HG03520 (cell line): ENCODE measurements at regions not wholly inside any gene's neighbourhood (a gene's known extent, or its start where the extent isn't known, plus 50 kb on each side); places are given as distances from the start of the nearest gene placed in this dataset.
"Not testable (repeated sequence)": the region's sequence is repeated elsewhere in the genome, so short reads cannot be mapped to it uniquely, and the experiment has no call there.

Experiments
- ATAC-seq: cut with Tn5 transposase; IDR thresholded peaks from one replicate; pipeline ENCODE4 v1.9.1; 2021; ENCODE audit warnings: mild to moderate bottlenecking, moderate library complexity; ENCODE audit not compliant: unreplicated experiment

DNA sequence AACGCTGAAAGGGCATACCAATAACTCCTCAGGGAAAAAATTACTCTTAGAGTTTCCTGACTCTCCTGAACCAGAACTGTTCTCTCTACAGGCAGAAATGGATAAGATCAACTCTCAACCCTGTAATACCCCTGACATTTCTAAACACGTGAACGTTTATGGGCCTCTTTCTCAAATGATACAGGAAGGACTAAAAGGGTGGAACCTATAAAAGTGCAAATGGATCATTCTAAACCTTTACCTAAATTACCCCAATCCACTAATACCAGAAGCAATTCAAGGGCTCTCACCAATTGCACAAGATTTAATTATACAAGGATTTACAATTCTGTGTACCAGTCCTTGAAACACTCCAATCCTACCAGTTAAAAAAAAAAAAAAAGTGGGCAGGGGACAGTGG lies 98.0 kb upstream of the FAM174B start:
- ATAC-seq, result no peak

DNA sequence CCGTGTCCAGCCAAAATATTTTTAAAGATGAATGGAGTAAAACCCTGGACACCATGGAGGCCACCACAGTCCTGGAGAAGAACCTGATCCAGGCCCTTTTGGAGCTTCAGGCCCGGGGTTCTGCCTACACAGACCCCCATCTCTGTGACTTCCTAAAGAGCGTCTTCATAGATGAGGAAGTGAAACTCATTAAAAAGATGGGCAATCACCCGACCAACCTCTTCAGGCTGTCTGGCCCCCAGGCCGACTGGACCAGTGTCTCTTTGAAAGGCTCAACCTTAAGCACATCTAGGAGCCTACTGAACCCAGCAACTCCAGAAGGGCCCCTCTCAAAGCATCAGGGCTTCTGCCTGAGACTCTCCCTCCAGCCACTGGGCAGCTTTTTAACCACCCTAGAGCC lies 107.9 kb upstream of the FAM174B start:
- no peak for ATAC-seq

DNA sequence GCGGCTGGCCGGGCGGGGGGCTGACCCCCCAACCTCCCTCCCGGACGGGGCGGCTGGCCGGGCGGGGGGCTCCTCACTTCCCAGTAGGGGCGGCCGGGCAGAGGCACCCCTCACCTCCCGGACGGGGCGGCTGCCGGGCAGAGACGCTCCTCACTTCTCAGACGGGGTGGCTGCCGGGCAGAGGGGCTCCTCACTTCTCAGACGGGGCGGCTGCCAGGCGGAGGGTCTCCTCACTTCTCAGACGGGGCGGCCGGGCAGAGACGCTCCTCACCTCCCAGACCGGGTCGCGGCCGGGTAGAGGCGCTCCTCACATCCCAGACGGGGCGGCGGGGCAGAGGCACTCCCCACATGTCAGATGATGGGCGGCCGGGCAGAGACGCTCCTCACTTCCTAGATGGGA lies 112.6 kb upstream of the FAM174B start:
- not testable (repeated sequence) for ATAC-seq

DNA sequence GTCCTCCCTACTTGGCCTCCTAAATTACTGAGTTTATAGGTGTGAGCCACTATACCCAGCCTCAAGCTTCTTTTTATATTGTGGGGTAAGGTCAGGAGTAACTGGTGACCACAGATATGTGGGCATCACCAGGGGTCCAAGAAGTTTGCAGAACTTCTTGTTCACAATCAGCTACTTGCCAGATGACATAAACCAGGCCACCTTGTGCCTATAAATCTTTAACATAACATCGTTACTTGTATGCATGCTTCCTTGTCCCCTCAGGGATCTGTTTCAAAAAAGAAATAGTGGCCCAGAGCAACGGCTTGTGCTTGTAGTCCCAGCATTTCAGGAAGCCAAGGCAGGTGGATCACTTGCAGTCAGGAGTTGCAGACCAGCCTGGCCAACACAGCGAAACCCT lies 115.1 kb upstream of the FAM174B start:
- ATAC-seq, result no peak

DNA sequence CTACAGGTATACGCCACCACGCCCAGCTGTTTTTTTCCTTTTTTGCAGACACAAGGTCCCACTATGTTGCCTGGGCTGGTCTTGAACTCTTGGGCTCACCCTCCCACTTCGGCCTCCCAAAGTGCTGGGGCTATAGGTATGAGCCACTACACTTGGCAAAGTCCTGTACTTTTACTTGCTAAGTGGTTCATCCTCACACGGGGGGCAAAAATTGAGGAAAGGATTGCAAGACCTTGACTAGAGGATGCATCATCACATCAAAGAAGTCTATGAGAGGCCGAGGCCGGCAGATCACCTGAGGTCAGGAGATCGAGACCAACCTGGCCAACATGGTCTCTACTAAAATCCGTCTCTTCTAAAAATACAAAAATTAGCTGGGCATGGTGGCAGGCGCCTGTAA lies 116.5 kb upstream of the FAM174B start:
- ATAC-seq, result no peak

DNA sequence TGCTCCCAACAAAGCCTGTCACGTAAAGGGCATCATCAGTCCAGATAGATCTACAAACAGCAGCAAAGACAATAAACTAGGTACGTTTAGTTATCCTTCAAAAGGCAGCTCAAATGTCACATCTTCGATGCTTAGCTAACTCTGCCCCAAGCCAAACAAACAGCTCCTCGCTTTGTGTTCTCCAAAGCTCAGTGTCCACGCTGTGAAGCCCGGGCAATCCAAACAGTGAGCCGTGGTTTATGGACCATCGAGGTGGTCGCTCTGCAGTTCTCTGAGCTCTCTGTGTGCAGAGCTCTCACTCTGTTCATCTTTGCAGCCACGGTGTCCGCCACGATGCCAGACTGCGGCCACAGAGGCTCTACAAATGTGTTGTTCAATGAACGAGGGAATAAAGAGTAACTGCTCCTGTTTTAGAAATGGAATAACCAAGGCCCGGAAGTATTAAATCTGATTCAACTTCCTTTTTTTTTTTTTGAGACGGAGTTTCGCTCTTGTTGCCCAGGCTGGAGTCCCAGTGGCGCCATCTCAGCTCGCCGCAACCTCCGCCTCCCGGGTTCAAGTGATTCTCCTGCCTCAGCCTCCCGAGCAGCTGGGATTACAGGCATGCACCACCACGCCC lies 117.2 kb upstream of the FAM174B start:
- no peak for ATAC-seq

DNA sequence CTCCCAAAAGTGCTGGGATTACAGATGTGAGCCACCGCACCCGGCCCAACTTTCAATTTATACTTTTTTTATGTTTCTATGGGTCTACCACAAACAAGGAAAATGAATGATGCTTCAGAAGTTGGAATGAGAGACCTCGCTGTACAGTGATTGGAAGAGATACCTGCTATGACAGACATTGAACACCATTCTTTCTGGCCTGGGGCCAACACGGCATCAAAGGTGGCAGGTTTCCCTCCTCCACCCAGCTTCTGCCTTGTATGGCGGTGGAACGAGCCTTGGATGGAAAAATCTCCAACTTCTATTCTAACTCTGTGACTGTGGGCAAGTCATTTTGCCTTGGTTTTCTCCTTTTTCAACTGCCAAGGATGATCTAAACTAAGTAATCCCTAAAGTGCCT lies 117.8 kb upstream of the FAM174B start:
- ATAC-seq, result no peak

DNA sequence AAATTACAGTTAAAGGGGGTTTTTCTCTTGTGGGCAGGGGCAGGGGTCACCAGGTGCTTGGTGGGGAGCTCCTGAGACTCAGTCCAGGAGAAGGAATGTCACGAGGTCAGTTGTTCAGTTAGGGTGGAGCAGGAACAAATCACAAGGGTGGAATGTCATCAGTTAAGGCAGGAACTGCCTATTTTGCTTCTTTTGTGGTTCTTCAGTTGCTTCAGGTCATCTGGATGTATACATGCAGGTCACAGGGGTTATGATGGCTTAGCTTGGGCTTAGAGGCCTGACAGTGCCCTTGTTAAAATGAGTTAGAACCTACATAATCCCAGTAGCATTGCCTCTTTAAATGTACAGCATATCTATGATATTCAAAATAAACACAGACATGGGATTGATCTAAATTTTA lies 120.2 kb upstream of the CHD2 start:
- ATAC-seq, result no peak

DNA sequence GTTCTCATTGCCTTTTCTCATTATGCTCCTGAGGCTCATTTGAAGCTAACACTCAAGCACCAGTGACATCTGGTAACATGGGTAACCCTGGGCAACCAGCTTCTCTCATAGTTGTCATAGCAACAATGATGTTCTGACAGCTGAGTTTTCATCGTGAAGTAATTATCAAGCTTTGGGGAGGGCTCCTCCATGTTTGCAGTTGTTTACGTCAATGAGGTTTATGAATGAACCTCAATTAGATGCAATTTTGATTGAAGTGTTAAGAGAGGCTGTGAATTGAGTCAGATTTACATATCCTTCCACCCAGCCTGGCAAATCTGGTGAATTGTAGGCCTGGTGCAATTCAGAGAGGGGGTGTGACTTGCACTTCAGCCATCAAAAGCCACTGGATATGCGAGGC lies 119.3 kb upstream of the CHD2 start:
- ATAC-seq, result no peak

DNA sequence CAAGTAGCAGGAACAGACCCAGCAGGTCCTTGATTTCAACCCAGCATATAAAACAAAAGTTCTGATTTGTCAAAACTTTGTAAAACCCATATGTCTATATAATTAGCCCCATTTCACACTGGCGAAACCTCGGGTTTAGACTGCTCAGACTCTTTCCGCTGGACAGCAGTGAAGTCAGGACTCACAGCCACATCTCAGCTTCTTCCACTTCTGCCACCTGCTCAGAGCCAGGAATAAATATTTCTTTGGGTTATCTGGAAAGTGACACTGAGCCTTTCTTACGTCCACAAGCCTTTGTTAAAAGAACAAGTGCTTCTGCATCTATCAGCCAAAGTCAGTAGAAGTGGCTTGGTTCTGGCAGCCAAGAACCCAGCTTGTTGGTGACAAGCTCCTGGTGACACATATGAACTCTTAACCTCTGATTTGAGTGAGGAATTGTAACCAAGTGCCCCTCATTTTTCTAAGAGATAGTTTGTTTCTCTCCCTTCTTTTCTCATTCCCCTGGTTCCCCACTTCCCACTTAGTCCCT lies 118.1 kb upstream of the CHD2 start:
- no peak for ATAC-seq

DNA sequence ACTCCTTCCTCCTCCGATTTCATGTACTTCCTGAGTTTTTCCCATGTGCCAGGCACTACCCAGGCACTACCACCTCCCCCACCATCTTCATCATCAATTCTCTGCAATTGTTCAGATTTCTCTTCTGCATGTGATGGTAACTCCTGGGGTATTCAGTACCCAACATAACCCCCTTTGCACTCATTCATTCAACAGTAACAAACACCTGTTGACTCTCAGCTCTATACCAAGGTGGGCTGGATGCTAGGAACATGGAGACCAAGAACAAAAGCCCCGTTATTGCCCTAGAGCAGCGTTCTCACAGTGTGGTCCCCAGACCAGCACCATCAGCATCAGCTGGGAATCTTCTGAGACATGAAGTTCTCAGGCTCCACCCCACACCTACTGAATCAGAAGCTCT lies 113.0 kb upstream of the CHD2 start:
- no peak for ATAC-seq

DNA sequence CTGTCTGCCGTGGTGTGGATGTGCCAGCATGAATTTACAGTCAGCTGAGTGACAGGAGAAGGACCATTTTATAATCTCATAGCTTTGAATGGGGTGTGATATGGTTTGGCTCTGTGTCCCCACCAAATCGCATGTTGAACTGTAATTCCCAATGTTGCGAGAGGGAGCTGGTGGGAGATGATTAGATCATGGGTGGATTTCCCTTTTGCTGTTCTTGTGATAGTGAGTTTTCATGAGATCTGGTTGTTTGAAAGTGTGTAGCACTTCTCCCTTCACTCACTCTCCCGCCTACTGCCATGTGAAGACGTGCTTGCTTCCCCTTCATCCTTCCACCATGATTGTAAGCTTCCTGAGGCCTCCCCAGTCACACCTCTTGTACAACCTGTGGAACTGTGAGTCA lies 111.9 kb upstream of the CHD2 start:
- no peak for ATAC-seq

DNA sequence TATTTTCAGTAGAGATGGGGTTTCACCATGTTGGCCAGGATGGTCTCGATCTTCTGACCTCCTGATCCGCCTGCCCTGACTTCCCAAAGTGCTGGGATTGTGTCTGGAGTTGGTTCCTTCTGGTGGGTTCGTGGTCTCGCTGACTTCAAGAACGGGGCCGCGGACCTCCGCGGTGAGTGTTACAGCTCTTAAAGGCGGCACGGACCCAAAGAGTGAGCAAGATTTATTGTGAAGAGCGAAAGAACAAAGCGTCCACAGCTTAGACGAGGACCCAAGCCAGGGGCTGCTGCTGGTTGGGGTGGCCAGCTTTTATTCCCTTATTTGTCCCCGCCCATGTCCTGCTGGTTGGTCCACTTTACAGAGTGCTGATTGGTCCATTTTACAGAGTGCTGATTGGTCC lies 111.3 kb upstream of the CHD2 start:
- not testable (repeated sequence) for ATAC-seq

DNA sequence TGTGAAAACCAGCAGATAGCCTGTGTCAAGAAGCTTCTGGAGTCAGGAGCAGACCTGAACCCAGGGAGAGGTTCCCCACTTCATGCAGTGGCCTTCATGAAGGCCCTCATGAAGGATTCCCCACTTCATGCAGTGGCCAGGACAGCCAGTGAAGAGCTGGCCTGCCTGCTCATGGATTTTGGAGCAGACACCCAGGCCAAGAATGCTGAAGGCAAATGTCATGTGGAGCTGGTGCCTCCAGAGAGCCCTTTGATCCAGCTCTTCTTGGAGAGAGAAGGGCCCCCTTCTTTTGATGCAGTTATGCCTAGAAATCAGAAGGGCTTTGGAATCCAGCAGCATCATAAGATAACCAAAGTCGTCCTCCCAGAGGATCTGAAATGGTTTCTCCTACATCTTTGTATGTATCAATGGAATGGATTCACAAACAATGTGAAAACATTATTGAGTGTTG lies 103.9 kb upstream of the CHD2 start:
- ATAC-seq, result no peak

DNA sequence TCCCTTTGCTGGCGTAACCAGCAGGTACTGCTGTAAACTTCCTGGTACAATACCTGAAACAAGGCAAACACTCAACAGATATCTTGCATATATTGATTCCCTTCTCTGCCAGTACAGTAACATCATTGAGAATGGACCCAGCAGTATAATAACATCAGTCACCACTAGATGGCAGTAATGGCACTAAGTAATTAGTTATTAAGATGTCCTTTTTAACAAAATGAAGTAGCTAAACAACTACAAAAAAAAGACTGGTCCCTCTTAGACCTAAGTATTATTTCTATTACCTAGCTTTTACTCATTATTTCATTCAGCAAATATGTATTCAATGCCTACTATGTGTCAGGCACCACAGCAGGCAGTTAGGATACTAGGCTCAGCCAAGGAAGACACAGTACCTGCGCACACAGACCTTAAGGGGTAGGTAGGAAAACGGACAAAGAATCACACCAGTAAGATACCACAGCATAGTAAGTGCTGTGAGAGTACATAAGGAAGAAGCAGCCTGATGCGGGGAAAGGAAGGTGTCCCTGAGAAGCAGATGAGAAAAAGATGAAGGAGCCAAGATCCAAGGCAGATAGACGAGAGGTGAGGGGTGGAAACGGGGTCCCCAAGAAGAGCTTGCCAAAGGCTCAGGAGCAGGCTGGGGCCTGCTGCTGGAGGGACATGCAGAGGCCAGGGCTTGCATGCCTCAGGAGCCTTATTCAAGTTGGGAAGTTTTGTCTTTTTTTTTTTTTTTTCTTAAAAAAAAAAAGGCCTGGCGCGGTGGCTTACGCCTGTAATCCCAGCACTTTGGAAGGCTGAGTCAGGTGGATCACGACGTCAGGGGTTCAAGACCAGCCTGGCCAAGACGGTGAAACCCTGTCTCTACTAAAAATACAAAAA lies 102.7 kb upstream of the CHD2 start:
- peak; percentile 81 for ATAC-seq

DNA sequence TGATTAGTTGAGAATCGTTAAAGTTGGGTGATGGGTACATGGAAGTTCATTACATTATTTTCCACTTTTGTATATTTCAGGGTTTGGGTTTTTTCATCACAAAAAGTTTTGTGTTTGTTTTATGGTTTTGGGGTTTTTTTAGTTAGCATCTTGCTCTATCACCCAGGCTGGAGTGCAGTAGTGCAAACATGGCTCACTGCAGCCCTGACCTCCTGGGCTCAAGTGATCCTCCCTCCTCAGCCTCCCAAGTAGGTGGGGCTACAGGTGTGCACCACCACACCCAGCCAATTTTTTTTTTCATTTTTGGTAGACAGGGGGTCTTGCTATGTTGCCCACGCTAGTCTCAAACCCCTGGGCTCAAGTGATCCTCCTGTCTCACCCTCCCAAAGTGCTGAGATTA lies 100.1 kb upstream of the CHD2 start:
- ATAC-seq, result no peak

DNA sequence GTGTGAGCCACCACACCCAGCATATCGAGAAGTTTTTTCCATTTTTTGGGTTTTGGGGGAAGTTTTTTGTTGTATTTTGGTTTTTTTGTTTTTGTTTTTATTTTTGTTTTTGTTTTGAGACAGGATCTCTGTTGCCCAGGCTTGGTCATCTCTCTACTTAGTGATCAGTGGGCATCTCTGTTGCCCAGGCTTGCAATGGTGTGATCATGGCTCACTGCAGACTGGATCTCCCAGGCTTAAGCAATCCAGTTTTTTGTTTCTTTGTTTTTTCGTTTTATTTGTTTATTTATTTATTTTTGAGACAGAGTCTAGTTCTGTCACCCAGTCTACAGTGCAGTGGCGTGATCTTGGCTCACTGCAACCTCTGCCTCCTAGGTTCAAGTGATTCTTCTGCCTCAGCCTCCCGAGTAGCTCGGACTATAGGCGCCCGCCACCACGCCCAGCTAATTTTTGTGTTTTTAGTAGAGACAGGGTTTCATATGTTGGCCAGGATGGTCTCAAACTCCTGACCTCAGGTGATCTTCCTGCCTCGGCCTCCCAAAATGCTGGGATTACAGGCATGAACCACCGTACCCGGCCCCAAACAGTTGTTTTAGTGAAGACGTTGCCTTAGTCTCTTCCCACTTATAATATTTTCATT lies 99.6 kb upstream of the CHD2 start:
- not testable (repeated sequence) for ATAC-seq

DNA sequence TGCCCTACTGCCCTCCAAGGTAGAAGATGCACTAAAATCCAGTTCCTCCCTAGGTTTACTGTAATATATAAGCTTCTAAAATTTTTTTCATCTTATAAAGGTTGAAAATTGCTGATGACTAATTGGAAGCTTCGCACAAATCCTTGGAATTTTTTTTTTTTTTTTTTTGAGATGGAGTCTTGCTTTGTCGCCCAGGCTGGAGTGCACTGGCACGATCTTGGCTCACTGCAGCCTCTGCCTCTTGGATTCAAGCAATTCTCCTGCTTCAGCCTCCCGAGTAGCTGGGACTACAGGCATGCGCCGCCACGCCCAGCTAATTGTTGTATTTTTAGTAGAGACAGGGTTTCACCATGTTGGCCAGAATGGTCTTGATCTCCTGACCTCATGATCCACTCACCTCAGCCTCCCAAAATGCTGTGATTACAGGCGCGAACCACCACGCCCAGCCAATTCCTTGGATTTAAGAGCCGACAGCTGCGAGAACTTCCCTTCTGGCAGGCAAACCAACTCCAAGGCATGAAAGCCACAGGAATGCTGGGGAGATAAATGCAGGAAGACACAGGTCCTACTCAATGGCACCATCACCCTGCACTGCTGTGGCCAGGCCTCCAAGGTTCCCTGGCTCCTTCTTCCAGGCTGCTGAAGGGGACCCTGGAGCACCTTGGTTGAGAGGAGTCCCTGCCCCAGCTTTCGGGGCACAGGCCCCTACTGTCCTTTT lies 98.9 kb upstream of the CHD2 start:
- ATAC-seq, result not testable (repeated sequence)

DNA sequence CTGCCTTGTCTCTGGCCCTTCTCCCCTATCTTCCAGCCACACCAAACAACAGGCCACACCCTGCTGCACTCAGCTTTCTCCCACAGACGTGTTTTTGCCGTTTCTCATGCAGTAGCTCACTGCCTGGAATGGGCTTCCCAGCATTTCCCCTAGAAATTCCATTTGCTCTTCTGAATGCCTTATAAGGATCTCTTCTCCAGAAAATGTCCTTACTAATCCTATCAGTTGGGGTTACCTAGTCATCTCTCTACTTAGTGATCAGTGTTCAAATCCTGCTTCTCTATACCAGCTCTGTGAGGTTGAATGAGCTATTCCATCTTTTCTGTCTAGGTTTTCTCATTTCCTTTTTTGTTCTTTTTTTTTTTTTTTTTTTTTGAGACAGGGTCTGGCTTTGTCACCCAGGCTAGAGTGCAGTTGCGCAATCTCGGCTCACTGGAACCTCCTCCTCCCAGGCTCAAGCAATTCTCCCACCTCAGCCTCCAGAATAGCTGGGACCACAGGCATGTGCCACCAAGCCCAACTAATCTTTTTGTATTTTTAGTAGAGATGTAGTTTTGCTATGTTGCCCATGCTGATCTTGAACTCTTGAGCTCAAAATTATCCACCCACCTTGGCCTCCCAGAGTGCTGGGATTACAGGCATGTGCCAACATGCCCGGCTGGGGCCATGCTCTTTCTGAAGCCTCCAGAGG lies 98.2 kb upstream of the CHD2 start:
- no peak for ATAC-seq

DNA sequence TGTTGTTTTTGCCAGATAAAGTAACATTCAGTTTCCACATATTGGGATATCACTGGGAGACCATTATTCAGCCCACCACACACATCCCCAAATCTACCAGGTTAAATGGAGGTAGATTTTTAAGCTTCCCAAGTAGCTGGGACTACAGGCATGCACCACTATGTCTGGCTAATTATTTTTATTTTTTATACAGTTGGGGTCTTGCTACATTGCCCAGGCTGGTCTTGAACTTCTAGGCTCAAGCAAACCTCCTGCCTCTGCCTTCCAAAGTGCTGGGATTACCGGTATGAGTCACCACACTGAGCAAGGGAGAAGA lies 96.6 kb upstream of the CHD2 start:
- ATAC-seq, result no peak
